ENCODE measurements at regions not wholly inside any gene's neighbourhood (a gene's known extent, or its start where the extent isn't known, plus 50 kb on each side); places are given as distances from the start of the nearest gene placed in this dataset.

DNA sequence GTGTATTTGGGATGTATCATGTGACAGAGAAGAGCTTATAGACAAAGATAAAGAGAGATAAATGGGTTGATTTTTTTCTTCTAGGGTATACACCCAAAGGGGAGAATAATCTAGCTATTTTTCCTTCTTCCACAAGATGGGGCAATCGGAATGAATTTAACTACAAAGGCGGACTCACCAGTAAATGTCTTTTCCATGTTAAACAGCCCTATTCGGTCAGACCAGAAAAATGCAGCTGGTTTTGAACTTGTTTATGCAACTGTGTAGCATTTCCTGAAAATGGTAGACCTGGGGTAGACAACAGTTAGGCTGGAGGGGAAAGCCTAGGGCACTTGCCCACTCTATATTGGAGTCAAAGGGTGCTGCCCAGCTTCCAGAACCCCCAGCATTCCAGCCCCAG is 477.1 kb downstream of the TOX3 start:
- TF ChIP-seq, protein P1, sequence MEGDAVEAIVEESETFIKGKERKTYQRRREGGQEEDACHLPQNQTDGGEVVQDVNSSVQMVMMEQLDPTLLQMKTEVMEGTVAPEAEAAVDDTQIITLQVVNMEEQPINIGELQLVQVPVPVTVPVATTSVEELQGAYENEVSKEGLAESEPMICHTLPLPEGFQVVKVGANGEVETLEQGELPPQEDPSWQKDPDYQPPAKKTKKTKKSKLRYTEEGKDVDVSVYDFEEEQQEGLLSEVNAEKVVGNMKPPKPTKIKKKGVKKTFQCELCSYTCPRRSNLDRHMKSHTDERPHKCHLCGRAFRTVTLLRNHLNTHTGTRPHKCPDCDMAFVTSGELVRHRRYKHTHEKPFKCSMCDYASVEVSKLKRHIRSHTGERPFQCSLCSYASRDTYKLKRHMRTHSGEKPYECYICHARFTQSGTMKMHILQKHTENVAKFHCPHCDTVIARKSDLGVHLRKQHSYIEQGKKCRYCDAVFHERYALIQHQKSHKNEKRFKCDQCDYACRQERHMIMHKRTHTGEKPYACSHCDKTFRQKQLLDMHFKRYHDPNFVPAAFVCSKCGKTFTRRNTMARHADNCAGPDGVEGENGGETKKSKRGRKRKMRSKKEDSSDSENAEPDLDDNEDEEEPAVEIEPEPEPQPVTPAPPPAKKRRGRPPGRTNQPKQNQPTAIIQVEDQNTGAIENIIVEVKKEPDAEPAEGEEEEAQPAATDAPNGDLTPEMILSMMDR (IDR thresholded peaks at IDR 0.05 in 8 of 11, conservative IDR thresholded peaks at IDR 0.05 in 3 of 11) = no peak
- TF ChIP-seq POLR2AphosphoS5 (IDR thresholded peaks at IDR 0.05) = no peak
